Caco-2 (cell line): ENCODE measurements at regions not wholly inside any gene's neighbourhood (a gene's known extent, or its start where the extent isn't known, plus 50 kb on each side); places are given as distances from the start of the nearest gene placed in this dataset.

Experiments used
- BruUV-seq: library from RNA; stranded (reverse); fragments of 400-500 nt; replicated peaks from 2 replicates; lab custom pipeline; 2021; lab: Mats Ljungman, UMichigan
- CTCF ChIA-PET: fragments of 300-600 bp; sonication (Branson Sonifier 250); formaldehyde crosslinking; loops from one replicate; lab custom pipeline; 2022; ENCODE audit warnings: antibody characterized with exemption; lab: Charles Lee
- POLR2A ChIA-PET: fragments of 300-600 bp; sonication (Branson Sonifier 250); formaldehyde crosslinking; loops from one replicate; lab custom pipeline; 2022; ENCODE audit warnings: antibody characterized with exemption; lab: Charles Lee
- DNase-seq, 2 experiments: peaks; one replicate each; pipeline versions ENCODE4 v3.0.0 to v3.0.0-alpha.2; 2020 to 2022
- H3K27me3 ChIP-seq: replicated peaks from 2 replicates; pipeline ENCODE4 v1.6.0; 2011; ENCODE audit warnings: low read length; ENCODE audit not compliant: control insufficient read depth, insufficient read depth
- H3K36me3 ChIP-seq: 2 replicates; pipeline ENCODE4 v1.5.1; 2011; ENCODE audit warnings: low read length; ENCODE audit not compliant: control insufficient read depth, insufficient read depth
- H3K4me1 ChIP-seq: fragments of 250-450 bp; sonication (Bioruptor Pico); 2 replicates; pipeline ENCODE4 v1.5.1; 2020; ENCODE audit warnings: mild to moderate bottlenecking
- H3K4me3 ChIP-seq: 2 replicates; pipeline ENCODE4 v1.5.1; 2011; ENCODE audit warnings: low read depth, mild to moderate bottlenecking, control low read depth, low read length
- H3K9me3 ChIP-seq: fragments of 250-450 bp; sonication (Bioruptor Pico); 2 replicates; pipeline ENCODE4 v1.5.1; 2020; ENCODE audit warnings: mild to moderate bottlenecking, moderate library complexity
- H3K27ac Mint-ChIP-seq: one replicate; pipeline ENCODE4 v1.8.0; 2022; ENCODE audit warnings: mixed read lengths; ENCODE audit not compliant: unreplicated experiment
- H3K27me3 Mint-ChIP-seq: one replicate; pipeline ENCODE4 v1.8.0; 2022; ENCODE audit warnings: mixed read lengths; ENCODE audit not compliant: insufficient read depth, unreplicated experiment
- H3K36me3 Mint-ChIP-seq: one replicate; pipeline ENCODE4 v1.8.0; 2022; ENCODE audit warnings: mild to moderate bottlenecking, mixed read lengths; ENCODE audit not compliant: insufficient read depth, unreplicated experiment
- H3K4me1 Mint-ChIP-seq: one replicate; pipeline ENCODE4 v1.8.0; 2022; ENCODE audit warnings: low read depth, mixed read lengths; ENCODE audit not compliant: unreplicated experiment
- H3K4me3 Mint-ChIP-seq: one replicate; pipeline ENCODE4 v1.8.0; 2022; ENCODE audit warnings: mild to moderate bottlenecking, moderate library complexity, mixed read lengths; ENCODE audit not compliant: unreplicated experiment
- H3K9me3 Mint-ChIP-seq: one replicate; pipeline ENCODE4 v1.8.0; 2022; ENCODE audit warnings: mixed read lengths; ENCODE audit not compliant: unreplicated experiment
- intact Hi-C: fragments of 100-400 bp; cut with micrococcal nuclease; formaldehyde crosslinking; loops from one replicate; pipeline ENCODE4 v1.10.0; 2022; ENCODE audit not compliant: unreplicated experiment
- TF ChIP-seq, protein P1 (sequence below), 2 experiments: fragments of 200-600 bp in 1 of 2; IDR thresholded peaks; 1 replicate in 1 of 2; 2 replicates in 1 of 2; pipeline versions ENCODE4 v1.5.1 to v1.8.0; 2011 to 2022; ENCODE audit warnings: antibody characterized with exemption in 1 of 2, control low read depth in 1 of 2, inconsistent platforms in 1 of 2, low read depth in 1 of 2, low read length in 1 of 2, mild to moderate bottlenecking in 1 of 2, moderate library complexity in 1 of 2; ENCODE audit not compliant: insufficient read depth in 1 of 2, severe bottlenecking in 1 of 2, unreplicated experiment in 1 of 2

DNA sequence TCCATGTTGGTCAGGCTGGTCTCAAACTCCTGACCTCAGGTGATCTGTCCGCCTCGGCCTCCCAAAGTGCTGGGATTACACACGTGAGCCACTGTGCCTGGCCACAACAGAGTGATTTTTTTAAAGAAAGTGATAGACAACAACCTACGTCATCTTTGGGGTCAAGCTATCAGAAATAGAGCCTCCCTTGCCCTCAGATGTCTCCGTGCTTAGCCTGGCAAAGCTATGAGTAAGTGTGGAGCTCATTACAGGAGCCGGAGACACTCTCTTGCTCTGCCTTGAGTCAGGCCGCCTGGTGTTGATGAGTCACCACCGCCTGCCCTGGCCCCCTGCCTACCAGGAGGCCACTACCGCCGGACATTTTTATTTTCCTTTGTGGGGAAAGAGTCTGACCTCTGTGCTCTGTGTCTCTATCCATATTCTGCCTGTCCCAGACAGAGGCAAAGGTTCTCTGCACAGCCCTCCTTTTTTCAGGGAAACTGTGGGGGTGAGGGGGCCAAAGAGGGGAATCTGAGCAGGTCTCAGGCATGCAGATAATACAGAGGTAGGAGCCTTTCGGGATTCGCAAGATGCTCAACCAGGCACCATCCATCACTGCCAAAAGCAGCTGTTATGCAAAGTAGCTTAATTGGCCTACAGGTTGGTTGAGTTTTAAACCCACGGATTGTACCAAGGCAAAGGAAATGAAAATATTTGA is 123.7 kb upstream of the CPEB4 start:
- Histone ChIP-seq H3K36me3 (no peaks in the 10 kb centered on the region), H3K4me1 (peaks cover 40% of the 10 kb centered on the region), H3K9me3 (no peaks in the 10 kb centered on the region), H3K27me3 (no peaks in the 10 kb centered on the region), H3K4me3 (no peak overlapping the region)
- BruUV-seq: no TSS peak
- POLR2A ChIA-PET: interaction anchor here (0.9 to 1.0 kb wide), 2 partner anchors 121 to 123 kb away, joined by 3 read pairs; partner anchors contain the start of gene CPEB4
- no peak overlapping the region for H3K27ac Mint-ChIP-seq
- peaks cover 10% of the 10 kb centered on the region for H3K36me3 Mint-ChIP-seq
- H3K4me1 Mint-ChIP-seq: peaks cover 20% of the 10 kb centered on the region
- no peak overlapping the region for H3K4me3 Mint-ChIP-seq
- CTCF ChIA-PET: no interaction called here
- no peaks in the 10 kb centered on the region for H3K27me3 Mint-ChIP-seq
- intact Hi-C loops: loop anchor here (10.0 kb wide), 1 partner anchor 80 kb away; no protein-coding TSS in a partner anchor
- H3K9me3 Mint-ChIP-seq: no peaks in the 10 kb centered on the region
- peak; percentile 42 to 70 for DNase-seq
- TF ChIP-seq, protein P1, sequence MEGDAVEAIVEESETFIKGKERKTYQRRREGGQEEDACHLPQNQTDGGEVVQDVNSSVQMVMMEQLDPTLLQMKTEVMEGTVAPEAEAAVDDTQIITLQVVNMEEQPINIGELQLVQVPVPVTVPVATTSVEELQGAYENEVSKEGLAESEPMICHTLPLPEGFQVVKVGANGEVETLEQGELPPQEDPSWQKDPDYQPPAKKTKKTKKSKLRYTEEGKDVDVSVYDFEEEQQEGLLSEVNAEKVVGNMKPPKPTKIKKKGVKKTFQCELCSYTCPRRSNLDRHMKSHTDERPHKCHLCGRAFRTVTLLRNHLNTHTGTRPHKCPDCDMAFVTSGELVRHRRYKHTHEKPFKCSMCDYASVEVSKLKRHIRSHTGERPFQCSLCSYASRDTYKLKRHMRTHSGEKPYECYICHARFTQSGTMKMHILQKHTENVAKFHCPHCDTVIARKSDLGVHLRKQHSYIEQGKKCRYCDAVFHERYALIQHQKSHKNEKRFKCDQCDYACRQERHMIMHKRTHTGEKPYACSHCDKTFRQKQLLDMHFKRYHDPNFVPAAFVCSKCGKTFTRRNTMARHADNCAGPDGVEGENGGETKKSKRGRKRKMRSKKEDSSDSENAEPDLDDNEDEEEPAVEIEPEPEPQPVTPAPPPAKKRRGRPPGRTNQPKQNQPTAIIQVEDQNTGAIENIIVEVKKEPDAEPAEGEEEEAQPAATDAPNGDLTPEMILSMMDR (IDR thresholded peaks at IDR 0.05; ENCODE audit: insufficient read depth in 1 of 2, low read depth in 1 of 2, low read length in 1 of 2, severe bottlenecking in 1 of 2, unreplicated experiment in 1 of 2): no peak

DNA sequence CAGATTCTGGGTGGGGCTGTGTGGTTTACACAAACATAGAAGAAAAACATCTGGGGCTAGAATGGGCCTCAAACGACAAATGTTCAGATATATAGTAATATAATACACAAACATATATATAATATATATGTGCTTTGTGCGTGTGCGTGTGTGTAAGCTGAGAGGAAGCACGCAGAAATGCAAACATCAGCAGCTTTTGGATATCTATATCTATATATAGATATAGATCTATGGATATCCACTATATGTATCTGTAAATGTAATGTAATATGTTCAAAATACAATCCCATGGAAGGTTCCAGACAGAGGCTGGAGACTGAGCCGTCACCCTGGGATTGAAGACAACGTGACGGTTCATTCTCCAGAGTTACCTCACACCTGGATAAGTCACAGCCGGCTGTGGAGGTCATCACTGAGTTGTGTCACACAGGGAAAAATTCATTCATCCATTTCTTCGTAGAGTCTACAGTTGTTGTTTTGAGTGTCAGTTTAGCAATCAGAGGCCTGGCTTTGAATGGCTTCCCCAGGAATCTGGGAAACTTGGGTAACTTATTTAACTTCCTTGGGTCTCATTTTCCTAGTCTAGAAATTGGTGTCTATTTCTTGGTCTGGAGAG is 123.0 kb upstream of the CPEB4 start:
- H3K27ac Mint-ChIP-seq: no peak overlapping the region

DNA sequence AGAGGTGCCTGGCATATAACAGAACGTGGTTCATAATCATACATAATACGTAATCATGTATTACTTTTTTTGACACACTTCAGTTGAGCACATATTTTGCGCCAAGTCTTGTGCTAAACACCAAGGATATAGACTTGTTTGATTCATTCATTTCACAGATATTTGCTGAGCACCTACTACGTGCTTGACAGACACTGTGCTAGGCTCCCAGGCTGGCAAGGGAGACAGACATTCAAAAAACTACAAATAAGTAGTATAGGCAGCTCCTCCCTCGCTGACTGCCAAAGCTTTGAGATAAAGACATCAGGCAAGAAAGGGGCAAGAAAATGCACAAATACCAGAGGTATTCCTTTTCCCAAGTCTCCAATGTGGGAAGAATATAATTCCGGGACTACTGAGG is 122.5 kb upstream of the CPEB4 start:
- no peaks in the 10 kb centered on the region for H3K27me3 Mint-ChIP-seq
- TF ChIP-seq, protein P1 (IDR thresholded peaks at IDR 0.05; ENCODE audit: insufficient read depth in 1 of 2, low read depth in 1 of 2, low read length in 1 of 2, severe bottlenecking in 1 of 2, unreplicated experiment in 1 of 2): no peak
- peaks cover 10% of the 10 kb centered on the region for H3K36me3 Mint-ChIP-seq
- no peaks in the 10 kb centered on the region for H3K36me3 ChIP-seq
- DNase-seq: no peak
- BruUV-seq: no TSS peak
- H3K4me1 Mint-ChIP-seq: peaks cover 20% of the 10 kb centered on the region
- peaks cover 40% of the 10 kb centered on the region for H3K4me1 ChIP-seq
- no peaks in the 10 kb centered on the region for H3K27me3 ChIP-seq
- H3K27ac Mint-ChIP-seq: peak overlapping the region; percentile 95
- intact Hi-C loops: loop anchor here (1.0 to 10.0 kb wide), 6 partner anchors 22 to 204 kb away; partner anchors contain the start of gene BOD1
- H3K9me3 ChIP-seq: no peaks in the 10 kb centered on the region
- H3K4me3 ChIP-seq: no peak overlapping the region
- ChIA-PET CTCF (interaction anchor here (1.1 kb wide), 1 partner anchor 150 kb away, joined by 4 read pairs; no protein-coding TSS in a partner anchor), POLR2A (interaction anchor here (0.7 to 1.7 kb wide), 4 partner anchors 26 to 204 kb away, joined by 3 to 21 read pairs (median 4); partner anchors contain the start of gene CPEB4)
- no peak overlapping the region for H3K4me3 Mint-ChIP-seq
- H3K9me3 Mint-ChIP-seq: no peaks in the 10 kb centered on the region

More for the DNA sequence above, 123.0 kb upstream of the CPEB4 start:
- TF ChIP-seq, protein P1 (IDR thresholded peaks at IDR 0.05; ENCODE audit: insufficient read depth in 1 of 2, low read depth in 1 of 2, low read length in 1 of 2, severe bottlenecking in 1 of 2, unreplicated experiment in 1 of 2): no peak
- Mint-ChIP-seq H3K36me3 (peaks cover 10% of the 10 kb centered on the region), H3K4me1 (peaks cover 20% of the 10 kb centered on the region), H3K4me3 (no peak overlapping the region), H3K9me3 (no peaks in the 10 kb centered on the region), H3K27me3 (no peaks in the 10 kb centered on the region)
- H3K4me1 ChIP-seq: peaks cover 40% of the 10 kb centered on the region
- no peaks in the 10 kb centered on the region for H3K9me3 ChIP-seq
- DNase-seq: no peak
- intact Hi-C loops: loop anchor here (10.0 kb wide), 1 partner anchor 80 kb away; no protein-coding TSS in a partner anchor
- CTCF ChIA-PET: no interaction called here
- H3K4me3 ChIP-seq: no peak overlapping the region
- no TSS peak for BruUV-seq
- POLR2A ChIA-PET: interaction anchor here (1.0 kb wide), 1 partner anchor 120 kb away, joined by 3 read pairs; no protein-coding TSS in a partner anchor
- no peaks in the 10 kb centered on the region for H3K36me3 ChIP-seq
- no peaks in the 10 kb centered on the region for H3K27me3 ChIP-seq
